Large intestine (tissue), 3 donors: ENCODE measurements at regions not wholly inside any gene's neighbourhood (a gene's known extent, or its start where the extent isn't known, plus 50 kb on each side); places are given as distances from the start of the nearest gene placed in this dataset.
"Not testable (repeated sequence)": the region's sequence is repeated elsewhere in the genome, so short reads cannot be mapped to it uniquely, and the experiment has no call there.

Experiments used
- DNase-seq, 2 donors: peaks; one replicate each; pipeline versions ENCODE4 v3.0.0 to v3.0.0-alpha.2; 2013
- H3K27ac ChIP-seq: one replicate; pipeline ENCODE4 v1.5.1; 2013; ENCODE audit warnings: low read length
- H3K27me3 ChIP-seq: 2 replicates; pipeline ENCODE4 v1.6.1; 2013; ENCODE audit warnings: low read length; ENCODE audit not compliant: control insufficient read depth, insufficient read depth
- H3K36me3 ChIP-seq: 2 replicates; pipeline ENCODE4 v1.6.1; 2013; ENCODE audit warnings: low read length; ENCODE audit not compliant: control insufficient read depth, insufficient read depth
- H3K4me1 ChIP-seq: one replicate; pipeline ENCODE4 v1.6.1; 2013; ENCODE audit warnings: low read length; ENCODE audit not compliant: control insufficient read depth, insufficient read depth
- H3K4me3 ChIP-seq: one replicate; pipeline ENCODE4 v1.5.1; 2013; ENCODE audit warnings: low read length
- H3K9me3 ChIP-seq: one replicate; pipeline ENCODE4 v1.6.1; 2013; ENCODE audit warnings: mild to moderate bottlenecking, low read depth, low read length, moderate library complexity; ENCODE audit not compliant: control insufficient read depth
- WGBS: methylation state at CpG from one replicate; pipeline ENCODE4 v1.1.5; 2013; ENCODE audit warnings: low lambda C conversion rate; ENCODE audit not compliant: insufficient coverage; 5-methylcytosine and 5-hydroxymethylcytosine counted together

GRCh38 chr13:23098161-23098907 is 82.4 kb upstream of the SGCG start:
- Histone ChIP-seq H3K27ac (no peak overlapping the region), H3K27me3 (no peaks in the 10 kb centered on the region), H3K9me3 (no peaks in the 10 kb centered on the region), H3K4me1 (no peaks in the 10 kb centered on the region), H3K4me3 (no peak overlapping the region), H3K36me3 (no peaks in the 10 kb centered on the region)
- 100% methylated on average over 2 of the region's 7 CpGs for WGBS
- DNase-seq: no peak

- DNase-seq: no peak
- no CpG with 5 or more reads among the region's 3 CpGs for WGBS
- Histone ChIP-seq H3K4me3 (no peak overlapping the region), H3K9me3 (no peaks in the 10 kb centered on the region), H3K27me3 (no peaks in the 10 kb centered on the region), H3K36me3 (no peaks in the 10 kb centered on the region), H3K4me1 (no peaks in the 10 kb centered on the region), H3K27ac (no peak overlapping the region)
These were observed 75.7 kb upstream of the SGCG start for GRCh38 chr13:23105051-23105450.

- 100% methylated on average over 1 of the region's 7 CpGs for WGBS
- H3K36me3 ChIP-seq: no peaks in the 10 kb centered on the region
- H3K27me3 ChIP-seq: no peaks in the 10 kb centered on the region
- H3K4me1 ChIP-seq: no peaks in the 10 kb centered on the region
- no peak for DNase-seq
- H3K9me3 ChIP-seq: no peaks in the 10 kb centered on the region
- H3K4me3 ChIP-seq: no peak overlapping the region
- H3K27ac ChIP-seq: no peak overlapping the region
These were observed 73.1 kb upstream of the SGCG start for GRCh38 chr13:23107665-23108064.

GRCh38 chr13:23119131-23119530 is 61.6 kb upstream of the SGCG start:
- no peak for DNase-seq
- WGBS: 81% methylated on average over 3 of the region's 3 CpGs
- Histone ChIP-seq H3K27ac (no peak overlapping the region), H3K4me3 (no peak overlapping the region), H3K27me3 (no peaks in the 10 kb centered on the region), H3K36me3 (no peaks in the 10 kb centered on the region), H3K9me3 (no peaks in the 10 kb centered on the region), H3K4me1 (no peaks in the 10 kb centered on the region)

- not testable (repeated sequence) for H3K9me3 ChIP-seq, H3K27me3 ChIP-seq, H3K27ac ChIP-seq, H3K4me1 ChIP-seq, H3K36me3 ChIP-seq, H3K4me3 ChIP-seq, DNase-seq
- no CpG with 5 or more reads among the region's 26 CpGs for WGBS
These were observed 53.2 kb upstream of the SGCG start for GRCh38 chr13:23127540-23127939.

- Histone ChIP-seq H3K9me3 (no peaks in the 10 kb centered on the region), H3K4me3 (no peak overlapping the region), H3K4me1 (no peaks in the 10 kb centered on the region), H3K36me3 (no peaks in the 10 kb centered on the region), H3K27me3 (no peaks in the 10 kb centered on the region), H3K27ac (no peak overlapping the region)
- no peak for DNase-seq
- WGBS: 100% methylated on average over 2 of the region's 3 CpGs
These were observed 51.4 kb upstream of the SGCG start for GRCh38 chr13:23129331-23129730.
